ENCODE measurements at regions not wholly inside any gene's neighbourhood (a gene's known extent, or its start where the extent isn't known, plus 50 kb on each side); places are given as distances from the start of the nearest gene placed in this dataset.
"Not testable (repeated sequence)": the region's sequence is repeated elsewhere in the genome, so short reads cannot be mapped to it uniquely, and the experiment has no call there.

DNA sequence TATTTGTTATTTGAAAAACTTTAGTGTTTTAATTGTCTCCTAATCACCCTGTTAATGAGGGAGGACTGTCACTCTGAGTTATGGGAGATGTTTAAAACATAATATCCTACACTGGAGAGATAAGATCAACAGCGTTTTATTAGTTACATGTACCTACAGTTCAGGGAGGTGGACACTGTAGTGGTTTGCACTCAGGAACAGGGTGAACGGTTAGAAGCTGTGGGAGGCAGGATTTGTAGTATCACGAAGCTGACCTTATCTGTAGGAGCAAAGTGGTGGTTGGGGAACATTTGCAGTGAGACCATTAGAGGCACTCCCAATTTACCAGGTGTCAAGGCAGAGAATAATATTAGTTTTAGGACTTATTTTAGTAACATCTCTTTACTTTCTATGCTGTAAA is 193.3 kb upstream of the KCND2 start:
- peaks cover 3% of the 10 kb centered on the region for H3K27me3 Mint-ChIP-seq (ENCODE audit: insufficient read depth, unreplicated experiment)
- intact Hi-C loops (cut with micrococcal nuclease; ENCODE audit: unreplicated experiment): no loop called here
- no peaks in the 10 kb centered on the region for H3K36me3 Mint-ChIP-seq (ENCODE audit: insufficient read depth, unreplicated experiment)

DNA sequence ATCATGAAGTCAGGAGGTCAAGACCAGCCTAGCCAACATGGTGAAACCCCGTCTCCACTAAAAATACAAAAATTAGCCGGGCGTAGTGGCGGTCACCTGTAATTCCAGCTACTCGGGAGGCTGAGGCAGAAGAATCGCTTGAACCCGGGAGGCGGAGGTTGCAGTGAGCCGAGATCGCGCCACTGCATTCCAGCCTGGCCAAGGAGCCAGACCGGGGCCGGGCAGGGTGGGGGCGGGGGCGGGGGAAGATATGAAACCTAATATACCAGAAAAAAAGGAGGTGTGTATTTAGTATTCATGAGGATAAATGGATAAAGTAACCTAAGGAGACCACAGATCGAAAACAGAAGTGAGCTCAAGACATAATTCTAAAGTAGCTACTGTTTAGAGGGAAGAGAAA is 186.5 kb upstream of the KCND2 start:
- H3K36me3 ChIP-seq (ENCODE audit: control insufficient read depth, insufficient read depth, low read length); H3K27me3 ChIP-seq (replicated peaks; ENCODE audit: control insufficient read depth, insufficient read depth, low read length); H3K36me3 Mint-ChIP-seq (ENCODE audit: insufficient read depth, unreplicated experiment); intact Hi-C loops (cut with micrococcal nuclease; ENCODE audit: unreplicated experiment); H3K9me3 ChIP-seq; H3K4me1 Mint-ChIP-seq (ENCODE audit: low read depth, unreplicated experiment); H3K4me3 ChIP-seq (ENCODE audit: low read depth, low read length); BruUV-seq (replicated peaks); POLR2A ChIA-PET; H3K27ac Mint-ChIP-seq (ENCODE audit: unreplicated experiment); H3K9me3 Mint-ChIP-seq (ENCODE audit: unreplicated experiment); H3K4me1 ChIP-seq; DNase-seq; CTCF ChIA-PET; H3K4me3 Mint-ChIP-seq (ENCODE audit: unreplicated experiment); H3K27me3 Mint-ChIP-seq (ENCODE audit: insufficient read depth, unreplicated experiment): not testable (repeated sequence)

More for the DNA sequence above, 193.3 kb upstream of the KCND2 start:
- Histone ChIP-seq H3K4me1 (no peaks in the 10 kb centered on the region), H3K36me3 (ENCODE audit: control insufficient read depth, insufficient read depth, low read length) (no peaks in the 10 kb centered on the region), H3K27me3 (replicated peaks; ENCODE audit: control insufficient read depth, insufficient read depth, low read length) (no peaks in the 10 kb centered on the region), H3K9me3 (no peaks in the 10 kb centered on the region), H3K4me3 (ENCODE audit: low read depth, low read length) (no peak overlapping the region)
- CTCF ChIA-PET: no interaction called here
- POLR2A ChIA-PET: no interaction called here
- TF ChIP-seq, protein P1, sequence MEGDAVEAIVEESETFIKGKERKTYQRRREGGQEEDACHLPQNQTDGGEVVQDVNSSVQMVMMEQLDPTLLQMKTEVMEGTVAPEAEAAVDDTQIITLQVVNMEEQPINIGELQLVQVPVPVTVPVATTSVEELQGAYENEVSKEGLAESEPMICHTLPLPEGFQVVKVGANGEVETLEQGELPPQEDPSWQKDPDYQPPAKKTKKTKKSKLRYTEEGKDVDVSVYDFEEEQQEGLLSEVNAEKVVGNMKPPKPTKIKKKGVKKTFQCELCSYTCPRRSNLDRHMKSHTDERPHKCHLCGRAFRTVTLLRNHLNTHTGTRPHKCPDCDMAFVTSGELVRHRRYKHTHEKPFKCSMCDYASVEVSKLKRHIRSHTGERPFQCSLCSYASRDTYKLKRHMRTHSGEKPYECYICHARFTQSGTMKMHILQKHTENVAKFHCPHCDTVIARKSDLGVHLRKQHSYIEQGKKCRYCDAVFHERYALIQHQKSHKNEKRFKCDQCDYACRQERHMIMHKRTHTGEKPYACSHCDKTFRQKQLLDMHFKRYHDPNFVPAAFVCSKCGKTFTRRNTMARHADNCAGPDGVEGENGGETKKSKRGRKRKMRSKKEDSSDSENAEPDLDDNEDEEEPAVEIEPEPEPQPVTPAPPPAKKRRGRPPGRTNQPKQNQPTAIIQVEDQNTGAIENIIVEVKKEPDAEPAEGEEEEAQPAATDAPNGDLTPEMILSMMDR (IDR thresholded peaks at IDR 0.05; ENCODE audit: insufficient read depth in 1 of 2, low read depth in 1 of 2, low read length in 1 of 2, severe bottlenecking in 1 of 2, unreplicated experiment in 1 of 2): no peak
- no peak for DNase-seq
- no peak overlapping the region for H3K27ac Mint-ChIP-seq (ENCODE audit: unreplicated experiment)
- no TSS peak for BruUV-seq (replicated peaks)
- H3K4me1 Mint-ChIP-seq (ENCODE audit: low read depth, unreplicated experiment): no peaks in the 10 kb centered on the region
- no peak overlapping the region for H3K4me3 Mint-ChIP-seq (ENCODE audit: unreplicated experiment)
- H3K9me3 Mint-ChIP-seq (ENCODE audit: unreplicated experiment): no peaks in the 10 kb centered on the region

DNA sequence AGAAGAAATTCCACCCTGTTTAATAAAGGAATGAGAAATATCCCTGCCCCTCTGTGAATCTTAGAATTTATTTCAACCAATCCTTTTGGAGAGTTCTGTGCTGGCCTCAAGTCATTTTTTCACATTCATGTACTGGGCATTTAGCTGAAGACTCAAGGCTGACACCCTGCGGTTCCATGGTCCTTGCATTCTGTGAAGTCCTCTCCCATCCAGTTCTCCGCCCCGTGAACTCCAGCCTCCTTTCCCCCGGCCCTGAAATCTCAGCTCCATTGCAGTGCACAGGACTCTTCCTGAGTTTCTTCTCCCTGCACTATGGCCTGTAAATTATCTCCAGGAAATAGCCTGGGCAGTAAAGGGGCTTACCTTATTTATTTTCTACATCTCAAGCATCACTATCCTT is 183.0 kb upstream of the KCND2 start:
- H3K27me3 ChIP-seq (replicated peaks; ENCODE audit: control insufficient read depth, insufficient read depth, low read length): no peaks in the 10 kb centered on the region
- H3K9me3 Mint-ChIP-seq (ENCODE audit: unreplicated experiment): no peaks in the 10 kb centered on the region
- H3K4me3 ChIP-seq (ENCODE audit: low read depth, low read length): no peak overlapping the region
- no TSS peak for BruUV-seq (replicated peaks)
- no peaks in the 10 kb centered on the region for H3K4me1 ChIP-seq
- DNase-seq: peak; percentile 28 to 61
- ChIA-PET POLR2A (no interaction called here), CTCF (no interaction called here)
- no peak overlapping the region for H3K27ac Mint-ChIP-seq (ENCODE audit: unreplicated experiment)
- H3K27me3 Mint-ChIP-seq (ENCODE audit: insufficient read depth, unreplicated experiment): peaks cover 7% of the 10 kb centered on the region
- H3K36me3 Mint-ChIP-seq (ENCODE audit: insufficient read depth, unreplicated experiment): no peaks in the 10 kb centered on the region
- H3K4me1 Mint-ChIP-seq (ENCODE audit: low read depth, unreplicated experiment): no peaks in the 10 kb centered on the region
- H3K9me3 ChIP-seq: no peaks in the 10 kb centered on the region
- no peaks in the 10 kb centered on the region for H3K36me3 ChIP-seq (ENCODE audit: control insufficient read depth, insufficient read depth, low read length)
- intact Hi-C loops (cut with micrococcal nuclease; ENCODE audit: unreplicated experiment): loop anchor here (1.0 kb wide), 1 partner anchor 155 kb away; no protein-coding TSS in a partner anchor
- TF ChIP-seq, protein P1 (IDR thresholded peaks at IDR 0.05; ENCODE audit: insufficient read depth in 1 of 2, low read depth in 1 of 2, low read length in 1 of 2, severe bottlenecking in 1 of 2, unreplicated experiment in 1 of 2): peak in 1 of 2 experiments; percentile 8
- H3K4me3 Mint-ChIP-seq (ENCODE audit: unreplicated experiment): no peak overlapping the region

DNA sequence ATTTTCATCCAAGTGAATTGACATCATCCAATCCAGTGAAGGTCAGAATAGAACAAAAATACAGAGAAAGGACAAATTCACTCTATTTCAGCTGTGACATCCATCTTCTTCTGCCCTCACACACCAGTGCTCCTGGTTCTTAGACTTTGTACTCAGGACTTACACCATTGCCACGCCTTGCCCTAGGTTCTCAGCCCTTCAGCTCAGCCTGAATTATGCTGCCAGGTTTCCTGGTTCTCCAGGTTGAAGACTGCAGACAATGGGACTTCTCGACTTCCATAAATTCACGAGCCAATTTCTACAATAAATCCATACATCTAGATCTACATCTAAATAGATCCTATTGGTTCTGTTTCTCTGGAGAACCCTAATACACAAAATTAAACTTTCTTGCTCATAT is 181.2 kb upstream of the KCND2 start:
- Histone ChIP-seq H3K27me3 (replicated peaks; ENCODE audit: control insufficient read depth, insufficient read depth, low read length) (no peaks in the 10 kb centered on the region), H3K36me3 (ENCODE audit: control insufficient read depth, insufficient read depth, low read length) (no peaks in the 10 kb centered on the region), H3K9me3 (no peaks in the 10 kb centered on the region), H3K4me3 (ENCODE audit: low read depth, low read length) (no peak overlapping the region), H3K4me1 (no peaks in the 10 kb centered on the region)
- DNase-seq: no peak
- Mint-ChIP-seq H3K27me3 (ENCODE audit: insufficient read depth, unreplicated experiment) (peaks cover 7% of the 10 kb centered on the region), H3K9me3 (ENCODE audit: unreplicated experiment) (no peaks in the 10 kb centered on the region), H3K4me3 (ENCODE audit: unreplicated experiment) (no peak overlapping the region), H3K36me3 (ENCODE audit: insufficient read depth, unreplicated experiment) (no peaks in the 10 kb centered on the region), H3K27ac (ENCODE audit: unreplicated experiment) (no peak overlapping the region), H3K4me1 (ENCODE audit: low read depth, unreplicated experiment) (no peaks in the 10 kb centered on the region)
- POLR2A ChIA-PET: no interaction called here
- CTCF ChIA-PET: no interaction called here
- TF ChIP-seq, protein P1 (IDR thresholded peaks at IDR 0.05; ENCODE audit: insufficient read depth in 1 of 2, low read depth in 1 of 2, low read length in 1 of 2, severe bottlenecking in 1 of 2, unreplicated experiment in 1 of 2): no peak
- BruUV-seq (replicated peaks): no TSS peak
- intact Hi-C loops (cut with micrococcal nuclease; ENCODE audit: unreplicated experiment): no loop called here

Measured in Caco-2 (cell line).